HFF-Myc (cell line): ENCODE measurements at regions not wholly inside any gene's neighbourhood (a gene's known extent, or its start where the extent isn't known, plus 50 kb on each side); places are given as distances from the start of the nearest gene placed in this dataset.

Experiments used
- DNase-seq: peaks from one replicate; pipeline ENCODE4 v3.0.0-alpha.2; 2011; ENCODE audit warnings: low read depth; ENCODE audit errors: extremely low read depth
- H3K4me3 ChIP-seq: replicated peaks from 2 replicates; pipeline ENCODE4 v1.5.1; 2011; ENCODE audit warnings: low read depth, mild to moderate bottlenecking, control low read depth, low read length
- TF ChIP-seq, protein P1 (sequence below): IDR thresholded peaks from 2 replicates; pipeline ENCODE4 v1.5.1; 2012; ENCODE audit warnings: mild to moderate bottlenecking, low read depth, low read length, control low read depth; ENCODE audit errors: missing control alignments

DNA sequence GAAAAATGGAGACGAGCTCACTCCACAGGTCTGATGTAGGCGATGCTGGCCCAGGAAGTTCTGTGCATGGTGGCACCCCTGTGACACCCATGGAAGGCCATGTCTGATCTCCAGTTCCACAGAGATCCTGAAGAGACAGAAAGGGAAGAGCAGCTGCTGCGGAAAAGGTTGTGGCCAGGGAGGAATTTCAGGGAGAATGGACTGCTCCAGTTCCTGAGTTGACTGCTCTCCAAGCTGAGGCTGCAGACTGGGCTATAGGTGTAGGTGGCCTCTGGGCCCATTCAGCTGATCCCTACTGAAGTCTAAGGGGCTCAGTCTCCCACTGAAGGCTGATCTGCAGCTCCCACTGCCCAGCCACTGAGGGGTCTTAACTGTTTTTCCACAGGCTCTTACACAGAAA lies 89.2 kb downstream of the ETS2 start:
- DNase-seq: no peak
- no peak overlapping the region for H3K4me3 ChIP-seq
- TF ChIP-seq, protein P1, sequence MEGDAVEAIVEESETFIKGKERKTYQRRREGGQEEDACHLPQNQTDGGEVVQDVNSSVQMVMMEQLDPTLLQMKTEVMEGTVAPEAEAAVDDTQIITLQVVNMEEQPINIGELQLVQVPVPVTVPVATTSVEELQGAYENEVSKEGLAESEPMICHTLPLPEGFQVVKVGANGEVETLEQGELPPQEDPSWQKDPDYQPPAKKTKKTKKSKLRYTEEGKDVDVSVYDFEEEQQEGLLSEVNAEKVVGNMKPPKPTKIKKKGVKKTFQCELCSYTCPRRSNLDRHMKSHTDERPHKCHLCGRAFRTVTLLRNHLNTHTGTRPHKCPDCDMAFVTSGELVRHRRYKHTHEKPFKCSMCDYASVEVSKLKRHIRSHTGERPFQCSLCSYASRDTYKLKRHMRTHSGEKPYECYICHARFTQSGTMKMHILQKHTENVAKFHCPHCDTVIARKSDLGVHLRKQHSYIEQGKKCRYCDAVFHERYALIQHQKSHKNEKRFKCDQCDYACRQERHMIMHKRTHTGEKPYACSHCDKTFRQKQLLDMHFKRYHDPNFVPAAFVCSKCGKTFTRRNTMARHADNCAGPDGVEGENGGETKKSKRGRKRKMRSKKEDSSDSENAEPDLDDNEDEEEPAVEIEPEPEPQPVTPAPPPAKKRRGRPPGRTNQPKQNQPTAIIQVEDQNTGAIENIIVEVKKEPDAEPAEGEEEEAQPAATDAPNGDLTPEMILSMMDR: no peak

DNA sequence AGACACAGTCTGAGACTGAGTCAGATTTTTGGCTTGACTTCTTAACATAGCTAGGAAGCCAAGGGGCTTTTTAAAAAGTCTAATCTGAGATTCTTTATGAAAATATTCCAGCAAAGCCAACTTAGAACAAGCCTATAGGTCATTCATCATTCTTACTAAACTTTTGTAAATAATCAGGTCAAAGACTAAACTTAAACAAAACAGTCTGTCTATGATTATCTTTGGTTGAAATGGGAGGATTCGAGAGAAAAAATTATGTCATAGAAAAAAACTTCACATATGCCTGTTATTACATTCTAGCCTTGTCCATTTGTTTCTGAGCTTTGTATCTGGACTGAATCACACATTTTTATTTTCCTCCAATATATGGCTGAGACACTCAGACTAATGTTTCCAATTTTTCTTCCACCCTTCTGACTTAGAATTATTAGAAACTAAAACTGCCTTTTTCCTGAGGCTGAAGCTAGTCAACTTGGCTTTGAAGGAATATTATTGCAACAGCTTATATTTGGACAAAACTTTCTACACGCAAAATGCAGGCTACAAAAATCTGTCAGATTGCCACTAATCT lies 83.3 kb downstream of the ETS2 start:
- no peak overlapping the region for H3K4me3 ChIP-seq
- TF ChIP-seq, protein P1: no peak
- no peak for DNase-seq

DNA sequence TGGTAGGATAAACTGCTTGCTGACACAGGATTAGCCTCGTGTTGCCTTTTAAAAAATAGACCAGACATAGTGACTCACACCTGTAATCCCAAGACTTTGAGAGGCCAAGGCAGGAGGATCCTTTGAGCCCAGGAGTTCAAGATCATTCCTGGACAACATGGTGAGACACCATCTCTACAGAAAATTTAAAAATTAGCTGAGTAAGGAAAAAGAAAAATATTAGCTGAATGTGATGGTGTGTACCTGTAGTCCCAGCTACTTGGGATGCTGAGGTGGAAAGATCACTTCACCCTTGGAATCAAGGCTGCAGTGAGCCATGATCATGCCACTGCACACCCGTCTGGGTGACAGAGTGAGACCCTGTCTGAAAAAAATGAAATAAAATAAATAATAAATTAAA lies 82.0 kb downstream of the ETS2 start:
- TF ChIP-seq, protein P1: no peak
- no peak for DNase-seq
- no peak overlapping the region for H3K4me3 ChIP-seq

DNA sequence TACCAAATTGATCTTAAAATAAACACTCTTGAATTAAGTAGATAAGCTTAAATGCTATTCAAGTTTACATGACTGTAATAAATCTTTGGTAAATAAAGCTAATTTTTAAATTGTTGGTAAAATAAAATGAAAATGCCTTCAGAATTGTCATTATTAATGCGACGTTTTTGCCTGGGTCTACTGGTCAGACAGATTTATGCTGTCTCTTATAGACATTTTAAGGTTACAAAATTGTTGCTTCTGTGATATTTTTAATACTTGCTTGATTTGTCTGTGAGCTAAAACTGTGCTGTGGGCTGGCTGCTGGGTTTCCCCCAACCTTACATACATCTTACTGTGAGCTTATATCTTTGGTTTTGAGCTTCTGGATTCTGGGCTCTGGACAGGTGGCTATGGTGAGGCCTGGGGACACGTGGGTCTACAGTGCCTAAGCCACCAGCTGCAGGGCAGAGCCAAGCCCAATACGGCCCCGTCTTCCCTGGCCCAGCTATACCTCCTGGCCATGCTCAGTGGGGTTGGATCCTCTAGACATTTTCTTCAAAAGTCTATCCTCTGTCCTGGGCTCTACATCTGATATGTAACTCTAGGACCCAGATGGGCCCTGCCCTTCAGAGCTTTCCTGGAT lies 81.4 kb downstream of the ETS2 start:
- no peak for DNase-seq
- TF ChIP-seq, protein P1: no peak
- H3K4me3 ChIP-seq: no peak overlapping the region

DNA sequence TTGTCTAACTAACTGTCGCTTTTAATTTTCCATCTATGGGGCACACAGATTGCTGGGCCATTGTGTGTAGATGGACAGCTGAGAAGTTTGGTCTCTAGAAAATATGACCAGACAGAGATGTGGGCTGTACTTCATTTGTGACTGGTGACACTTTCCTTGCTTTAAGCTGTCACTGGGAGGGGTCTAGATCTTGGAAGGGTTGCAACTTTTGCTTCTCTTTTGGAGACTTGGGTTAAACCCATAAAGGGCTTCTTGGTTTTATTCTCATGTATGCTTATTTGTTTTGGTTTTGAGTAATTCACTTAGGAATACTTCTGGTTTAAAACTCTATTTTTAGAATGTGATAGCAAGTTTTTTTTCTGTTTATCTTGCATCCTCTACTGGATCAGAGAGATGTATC lies 80.2 kb downstream of the ETS2 start:
- TF ChIP-seq, protein P1: no peak
- DNase-seq: no peak
- no peak overlapping the region for H3K4me3 ChIP-seq

DNA sequence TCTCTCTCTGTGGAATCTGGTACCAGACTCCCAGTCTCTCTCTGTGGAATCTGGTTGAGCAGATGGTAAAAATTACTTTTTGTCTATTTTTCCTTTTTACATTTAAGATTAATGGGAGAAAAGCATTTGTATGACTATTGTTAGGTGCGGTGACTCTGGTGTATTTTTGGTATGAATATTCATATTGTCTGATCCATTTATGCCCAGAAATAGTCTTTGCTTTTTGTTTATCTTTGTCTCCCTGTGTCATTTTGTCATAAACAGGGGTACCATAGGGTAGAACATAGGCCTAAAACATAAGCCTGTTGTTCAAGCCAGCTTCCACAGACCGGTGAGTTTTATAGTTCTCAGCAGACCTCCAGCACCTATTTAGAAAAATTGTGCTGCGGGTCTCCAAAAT lies 78.7 kb downstream of the ETS2 start:
- DNase-seq: no peak
- TF ChIP-seq, protein P1: no peak
- H3K4me3 ChIP-seq: no peak overlapping the region

DNA sequence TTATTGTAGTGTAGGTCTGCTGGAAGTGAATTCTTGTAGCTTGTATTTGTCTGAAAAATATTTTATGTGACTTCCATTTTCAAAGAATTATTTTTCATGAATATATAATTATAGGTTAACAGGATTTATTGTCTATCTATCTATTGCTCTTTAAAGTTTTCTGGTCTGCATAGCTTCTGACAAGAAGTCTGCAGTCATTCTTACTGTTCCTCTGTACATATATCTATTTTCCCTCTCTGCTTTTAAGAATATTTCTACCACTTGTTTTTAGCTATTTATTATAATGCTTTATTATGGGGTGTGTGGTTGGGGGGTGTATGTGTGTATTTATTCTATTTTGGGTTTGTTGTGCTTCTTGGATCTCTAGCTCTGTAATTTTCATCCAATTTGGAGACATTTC lies 77.4 kb downstream of the ETS2 start:
- no peak overlapping the region for H3K4me3 ChIP-seq
- TF ChIP-seq, protein P1: no peak
- no peak for DNase-seq
